ENCODE measurements at regions not wholly inside any gene's neighbourhood (a gene's known extent, or its start where the extent isn't known, plus 50 kb on each side); places are given as distances from the start of the nearest gene placed in this dataset.

DNA sequence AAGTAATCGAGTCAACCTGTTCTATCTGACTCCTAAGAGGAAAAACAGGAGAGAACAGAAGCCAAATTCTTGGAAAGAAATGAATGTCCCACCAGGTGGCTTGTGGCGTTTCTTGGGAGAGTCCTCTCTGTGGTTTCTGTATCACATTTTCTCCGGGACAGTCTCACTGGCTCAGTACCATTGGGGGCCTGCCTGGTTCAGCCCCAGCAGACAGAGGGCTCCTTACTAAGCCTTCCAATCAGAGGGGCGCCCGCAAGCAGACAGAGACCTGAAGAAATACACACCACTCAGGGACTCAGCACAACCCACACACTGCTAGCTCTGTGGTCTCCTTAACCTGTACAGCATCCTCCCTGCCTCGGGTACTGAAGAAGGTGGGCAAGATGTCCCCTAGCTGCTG lies 302.1 kb downstream of the TLE3 start:
- DNase-seq (no peak), ATAC-seq (ENCODE audit: low read depth) (no peak)
- Histone ChIP-seq H3K27me3 (ENCODE audit: control insufficient read depth, insufficient read depth, low read length) (peaks cover 4% of the 10 kb centered on the region), H2BK120ac (ENCODE audit: low read depth, low read length) (no peak overlapping the region), H2AK5ac (ENCODE audit: low read depth, low read length) (peak overlapping the region; percentile 45; the same call in 1 of the 2 replicates), H4K91ac (ENCODE audit: insufficient read depth, low read depth, low read length) (peak overlapping the region; percentile 11; the same call in 1 of the 2 replicates), H4K8ac (ENCODE audit: low read depth in 2 of 2, low read length in 2 of 2) (peak overlapping the region in 1 of 2 experiments; percentile 20; a peak in 1 of 4 replicates), H3K36me3 (ENCODE audit: control insufficient read depth, insufficient read depth, low read length) (no peaks in the 10 kb centered on the region), H2BK15ac (ENCODE audit: low read depth, low read length) (no peak overlapping the region), H3K4me2 (ENCODE audit: low read depth, low read length) (no peak overlapping the region), H2AK9ac (replicated peaks; ENCODE audit: low read depth, low read length, poor library complexity) (no peak overlapping the region), H3K79me1 (ENCODE audit: low read depth in 1 of 2, low read length in 2 of 2) (no peaks in the 10 kb centered on the region), H3K27ac (ENCODE audit: insufficient read depth, low read length) (no peak overlapping the region), H2AFZ (replicated peaks; ENCODE audit: low read length, poor library complexity) (no peak overlapping the region), H3K18ac (ENCODE audit: low read depth, low read length) (no peak overlapping the region), H4K20me1 (ENCODE audit: insufficient read depth, low read length) (no peaks in the 10 kb centered on the region), H3K4me1 (ENCODE audit: control insufficient read depth, insufficient read depth, low read length) (peaks cover 9% of the 10 kb centered on the region), H3K4ac (ENCODE audit: low read depth, low read length) (peak overlapping the region; percentile 44), H3K56ac (ENCODE audit: extremely low read depth, insufficient read depth, low read length) (no peak overlapping the region), H4K5ac (ENCODE audit: low read depth, low read length) (no peak overlapping the region), H3K9me1 (ENCODE audit: insufficient read depth, low read length) (peaks cover 14% of the 10 kb centered on the region), H3K14ac (replicated peaks; ENCODE audit: low read depth, low read length) (no peak overlapping the region), H2BK5ac (ENCODE audit: low read depth, low read length, poor library complexity, severe bottlenecking) (no peak overlapping the region), H3K9ac (ENCODE audit: low read depth, low read length) (no peak overlapping the region), H3K9me3 (ENCODE audit: control insufficient read depth, insufficient read depth, low read length) (peaks cover 9% of the 10 kb centered on the region), H2BK20ac (ENCODE audit: low read depth, low read length) (no peak overlapping the region; the same call in 1 of the 2 replicates), H3K23ac (ENCODE audit: low read depth, low read length) (0 out of 2 replicates have a peak overlapping the region, but pooled peaks have one; percentile 15), H3K4me3 (ENCODE audit: insufficient read depth, low read depth, low read length) (no peak overlapping the region)
- ChIA-PET CTCF (interaction anchor here (0.9 kb wide), 1 partner anchor 9 kb away, joined by 3 read pairs; no protein-coding TSS in a partner anchor), POLR2A (ENCODE audit: unreplicated experiment) (interaction anchor here (0.6 kb wide), 1 partner anchor 47 kb away, joined by 3 read pairs; no protein-coding TSS in a partner anchor)
- dilution Hi-C loops (cut with HindIII; ENCODE audit: low sequenced_read_pairs, unreplicated experiment): no loop called here
- TF ChIP-seq, protein P1, sequence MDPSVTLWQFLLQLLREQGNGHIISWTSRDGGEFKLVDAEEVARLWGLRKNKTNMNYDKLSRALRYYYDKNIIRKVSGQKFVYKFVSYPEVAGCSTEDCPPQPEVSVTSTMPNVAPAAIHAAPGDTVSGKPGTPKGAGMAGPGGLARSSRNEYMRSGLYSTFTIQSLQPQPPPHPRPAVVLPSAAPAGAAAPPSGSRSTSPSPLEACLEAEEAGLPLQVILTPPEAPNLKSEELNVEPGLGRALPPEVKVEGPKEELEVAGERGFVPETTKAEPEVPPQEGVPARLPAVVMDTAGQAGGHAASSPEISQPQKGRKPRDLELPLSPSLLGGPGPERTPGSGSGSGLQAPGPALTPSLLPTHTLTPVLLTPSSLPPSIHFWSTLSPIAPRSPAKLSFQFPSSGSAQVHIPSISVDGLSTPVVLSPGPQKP (IDR thresholded peaks at IDR 0.05; ENCODE audit: borderline replicate concordance, low read depth, low read length): no peak
- no peak for TF ChIP-seq CEBPB (IDR thresholded peaks at IDR 0.05; ENCODE audit: low read depth, low read length)
- no CpG with 5 or more reads among the region's 6 CpGs for WGBS, 2 experiments (ENCODE audit: extremely low coverage in 2 of 2, insufficient read length in 1 of 2)
- no TSS peak for BruUV-seq (replicated peaks)
- intact Hi-C loops (cut with micrococcal nuclease): no loop called here
- in situ Hi-C loops (cut with MboI; ENCODE audit: low sequenced_read_pairs): no loop called here
